ENCODE measurements at regions not wholly inside any gene's neighbourhood (a gene's known extent, or its start where the extent isn't known, plus 50 kb on each side); places are given as distances from the start of the nearest gene placed in this dataset.

DNA sequence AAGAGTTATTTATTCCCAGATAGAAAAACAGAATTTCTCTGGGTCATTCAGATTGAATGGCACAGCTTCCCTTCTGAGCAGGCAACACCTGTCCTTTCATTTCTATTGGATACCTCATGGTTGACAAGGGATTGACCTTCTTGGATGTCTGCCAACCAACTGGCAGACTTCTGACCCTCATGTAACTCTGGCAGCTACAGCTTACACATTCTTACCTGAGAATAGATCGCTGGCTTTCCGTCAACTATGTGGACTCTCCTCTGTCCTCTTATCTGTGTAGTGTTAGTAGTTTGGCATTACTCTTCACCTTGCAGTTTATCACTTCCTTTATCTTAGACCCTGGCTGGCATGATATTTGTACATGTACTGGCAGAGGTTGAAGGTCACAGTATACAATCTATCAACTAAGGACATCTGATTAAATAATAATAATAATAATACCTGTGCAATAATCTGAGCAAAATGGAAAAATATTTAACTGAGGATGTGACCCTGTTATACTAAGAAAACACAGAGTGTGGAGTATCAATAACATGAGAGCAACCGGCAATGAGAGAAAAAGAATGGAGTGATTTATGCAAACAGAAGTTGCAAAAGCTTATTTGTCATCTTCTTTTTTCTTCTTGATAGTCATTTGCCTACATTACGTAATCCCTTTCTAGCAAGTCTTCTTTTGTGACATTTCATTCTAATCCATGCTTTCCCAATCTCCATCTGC is 1118.2 kb downstream of the ARAP2 start:
- ChIA-PET POLR2A (no interaction called here), CTCF (no interaction called here)
- no peak overlapping the region for H3K4me3 ChIP-seq (ENCODE audit: low read depth, low read length)
- DNase-seq (ENCODE audit: low read depth, low spot score) = no peak
- TF ChIP-seq CTCF (IDR thresholded peaks at IDR 0.05; ENCODE audit: insufficient read depth, low read length, missing control alignments) = no peak

- no peak overlapping the region for H3K4me3 ChIP-seq (ENCODE audit: low read depth, low read length)
- DNase-seq (ENCODE audit: low read depth, low spot score) = no peak
- ChIA-PET CTCF (no interaction called here), POLR2A (no interaction called here)
- TF ChIP-seq CTCF (IDR thresholded peaks at IDR 0.05; ENCODE audit: insufficient read depth, low read length, missing control alignments) = no peak
Measured at GRCh38 chr4:35138449-35138848, 1105.9 kb downstream of the ARAP2 start.

DNA sequence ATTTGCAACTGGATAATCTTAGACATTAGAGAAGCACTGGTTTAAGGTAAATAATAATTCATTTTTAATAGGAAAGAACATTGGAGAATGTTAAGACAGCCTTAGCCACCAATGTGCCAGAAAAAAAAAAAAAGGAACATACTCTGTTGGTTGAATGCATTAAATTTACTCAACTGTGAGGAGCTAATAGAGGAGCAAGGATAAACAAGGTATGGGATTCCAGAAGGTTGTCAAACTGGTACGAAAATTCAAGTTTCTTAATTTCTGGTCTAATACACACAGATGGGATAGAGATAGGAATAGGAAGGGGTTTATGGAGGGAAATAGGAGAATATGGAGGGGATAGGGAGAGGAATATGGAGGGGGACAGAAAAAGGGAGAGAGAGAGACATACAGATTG is 1096.6 kb downstream of the ARAP2 start:
- no peak overlapping the region for H3K4me3 ChIP-seq (ENCODE audit: low read depth, low read length)
- TF ChIP-seq CTCF (IDR thresholded peaks at IDR 0.05; ENCODE audit: insufficient read depth, low read length, missing control alignments) = no peak
- no peak for DNase-seq (ENCODE audit: low read depth, low spot score)
- ChIA-PET CTCF (no interaction called here), POLR2A (no interaction called here)

DNA sequence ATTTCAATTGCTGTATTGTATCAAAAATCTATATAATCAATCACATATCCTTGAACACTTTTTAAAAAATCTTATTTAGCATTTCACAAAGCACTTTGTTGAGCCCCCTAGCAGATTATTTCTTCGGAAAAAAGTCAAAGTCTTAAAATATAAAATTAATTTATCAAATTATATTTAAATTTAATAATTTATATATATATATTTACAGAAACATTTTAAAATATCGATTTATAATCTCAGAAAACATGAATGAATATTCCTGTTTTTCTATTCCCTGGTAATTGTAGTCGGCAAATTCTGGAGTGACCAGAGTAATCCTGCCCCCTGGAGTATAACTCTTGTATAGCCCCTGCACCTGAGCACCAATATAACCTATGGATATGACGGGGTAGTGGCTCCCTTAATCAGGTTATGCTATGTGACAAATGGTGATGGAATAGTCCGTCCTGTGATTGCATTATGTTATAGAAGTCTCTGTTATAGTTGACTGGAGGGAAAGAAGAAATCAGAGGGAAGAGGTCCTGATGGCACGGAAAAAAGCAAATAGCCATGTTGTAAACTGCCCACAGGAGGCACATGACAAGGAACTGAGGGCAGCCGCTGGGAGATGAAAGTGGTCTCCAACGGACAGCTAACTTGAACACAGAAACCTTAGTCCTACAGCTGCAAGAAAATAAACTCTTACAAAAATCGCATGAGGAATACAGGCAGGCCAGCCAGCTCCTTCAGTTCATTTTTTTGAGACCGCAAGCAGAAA is 1092.3 kb downstream of the ARAP2 start:
- no peak overlapping the region for H3K4me3 ChIP-seq (ENCODE audit: low read depth, low read length)
- CTCF ChIA-PET = no interaction called here
- no peak for TF ChIP-seq CTCF (IDR thresholded peaks at IDR 0.05; ENCODE audit: insufficient read depth, low read length, missing control alignments)
- DNase-seq (ENCODE audit: low read depth, low spot score) = no peak
- POLR2A ChIA-PET = no interaction called here

- POLR2A ChIA-PET = no interaction called here
- TF ChIP-seq CTCF (IDR thresholded peaks at IDR 0.05; ENCODE audit: insufficient read depth, low read length, missing control alignments) = no peak
- H3K4me3 ChIP-seq (ENCODE audit: low read depth, low read length) = no peak overlapping the region
- CTCF ChIA-PET = no interaction called here
- no peak for DNase-seq (ENCODE audit: low read depth, low spot score)
Measured at GRCh38 chr4:35163168-35163567, 1081.1 kb downstream of the ARAP2 start.

- DNase-seq (ENCODE audit: low read depth, low spot score) = no peak
- TF ChIP-seq CTCF (IDR thresholded peaks at IDR 0.05; ENCODE audit: insufficient read depth, low read length, missing control alignments) = no peak
Measured at GRCh38 chr4:35164063-35164462, 1080.3 kb downstream of the ARAP2 start.

More at GRCh38 chr4:35164063-35164462, 1080.3 kb downstream of the ARAP2 start:
- ChIA-PET POLR2A (no interaction called here), CTCF (no interaction called here)
- no peak overlapping the region for H3K4me3 ChIP-seq (ENCODE audit: low read depth, low read length)
